HG03108 (cell line): ENCODE measurements at regions not wholly inside any gene's neighbourhood (a gene's known extent, or its start where the extent isn't known, plus 50 kb on each side); places are given as distances from the start of the nearest gene placed in this dataset.
"Not testable (repeated sequence)": the region's sequence is repeated elsewhere in the genome, so short reads cannot be mapped to it uniquely, and the experiment has no call there.

ENCODE experiments used
- ATAC-seq: cut with Tn5 transposase; IDR thresholded peaks from one replicate; pipeline ENCODE4 v1.9.1; 2021; ENCODE audit warnings: moderate library complexity; ENCODE audit not compliant: unreplicated experiment

DNA sequence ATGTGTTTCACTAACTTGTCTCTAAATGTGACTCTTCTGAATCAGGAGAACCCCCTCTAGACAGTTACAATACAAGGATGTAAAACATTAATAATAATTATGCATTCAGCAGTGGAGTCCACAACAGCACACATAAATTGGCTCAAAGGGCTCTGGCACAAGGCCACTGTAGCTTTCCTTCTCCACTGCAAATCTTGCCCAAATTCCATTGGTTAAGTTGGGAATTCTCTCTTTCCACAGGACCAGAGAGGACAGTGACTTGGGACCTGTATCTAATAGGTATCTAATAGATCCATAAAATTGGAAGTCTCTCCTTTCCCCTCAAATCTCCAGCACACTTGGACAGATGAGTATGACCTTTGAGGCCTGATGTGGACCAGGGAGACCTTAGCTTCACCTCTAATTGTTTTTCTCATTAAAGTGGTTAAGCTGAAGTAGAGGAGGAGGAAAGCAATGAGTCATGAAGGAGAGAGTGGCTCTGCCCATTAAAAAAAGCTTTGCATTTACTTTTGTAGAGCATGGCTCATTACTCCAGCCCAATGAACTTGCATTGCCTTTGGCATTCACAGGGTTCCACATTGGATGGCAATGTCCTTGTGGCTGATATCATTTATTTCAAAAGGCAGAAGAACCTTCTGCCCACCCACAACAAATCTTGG is 72.3 kb upstream of the SH3RF1 start:
- ATAC-seq: no peak

GRCh38 chr4:169342159-169342860 is 71.6 kb upstream of the SH3RF1 start:
- no peak for ATAC-seq

DNA sequence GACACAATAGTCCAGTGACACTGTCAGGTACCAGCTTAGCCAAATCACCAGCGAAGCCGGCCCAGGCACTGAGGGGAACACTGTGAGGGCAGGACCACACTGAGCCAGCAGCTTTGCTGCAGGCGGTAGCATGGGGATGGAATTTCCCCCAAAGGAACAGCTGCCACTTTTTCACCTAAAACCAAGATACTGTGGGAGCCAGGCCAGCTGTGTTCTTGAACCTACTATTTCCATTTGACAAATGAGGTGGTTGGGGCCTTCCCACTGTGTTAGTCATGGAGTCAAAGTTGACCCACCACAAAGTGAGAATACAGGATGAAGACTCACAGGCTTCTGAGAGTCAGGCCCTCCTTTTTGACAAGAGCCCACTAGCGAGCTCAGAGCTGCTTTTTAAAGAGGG is 70.7 kb upstream of the SH3RF1 start:
- peak; percentile 60 for ATAC-seq

GRCh38 chr4:169340834-169341233 is 70.1 kb upstream of the SH3RF1 start:
- ATAC-seq: no peak

GRCh38 chr4:169338241-169338640 is 67.5 kb upstream of the SH3RF1 start:
- ATAC-seq: no peak

DNA sequence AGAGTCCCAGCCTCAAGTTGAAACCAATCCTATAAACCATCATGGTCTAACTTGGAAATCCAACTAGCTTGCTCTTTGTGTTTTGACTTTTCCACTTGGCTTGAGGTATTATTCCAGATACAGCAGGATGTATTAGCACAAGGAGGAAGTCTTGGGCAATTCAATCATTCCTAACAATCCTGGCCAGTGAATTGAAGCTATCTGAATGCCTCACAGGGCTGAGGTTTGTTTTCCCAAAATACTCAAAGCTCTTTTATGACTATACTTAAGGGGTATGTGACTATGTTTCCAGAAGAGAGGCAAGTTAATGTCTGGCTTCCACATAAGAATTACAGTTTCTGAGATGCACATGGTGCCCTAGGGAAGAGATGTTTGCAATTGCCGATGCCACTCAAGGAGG is 66.8 kb upstream of the SH3RF1 start:
- no peak for ATAC-seq

DNA sequence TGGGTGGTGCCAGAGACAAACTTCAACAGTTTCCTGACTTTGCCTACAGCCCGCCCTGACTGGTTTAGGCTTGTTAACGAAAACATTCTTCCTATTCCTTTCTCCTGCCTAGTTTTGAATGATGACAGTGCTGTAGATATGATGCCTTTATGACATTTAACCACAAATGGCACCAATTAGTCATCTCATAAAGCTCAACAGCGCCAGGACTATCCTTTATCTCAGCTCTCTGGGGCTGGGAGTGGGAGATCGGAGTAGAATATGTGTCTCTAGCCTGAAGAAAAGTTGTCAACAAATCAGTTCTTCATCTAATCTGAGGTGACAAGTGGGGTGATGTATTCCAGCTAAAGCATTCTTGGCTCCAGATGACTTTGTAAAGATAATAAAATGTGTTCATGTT is 64.6 kb upstream of the SH3RF1 start:
- no peak for ATAC-seq

DNA sequence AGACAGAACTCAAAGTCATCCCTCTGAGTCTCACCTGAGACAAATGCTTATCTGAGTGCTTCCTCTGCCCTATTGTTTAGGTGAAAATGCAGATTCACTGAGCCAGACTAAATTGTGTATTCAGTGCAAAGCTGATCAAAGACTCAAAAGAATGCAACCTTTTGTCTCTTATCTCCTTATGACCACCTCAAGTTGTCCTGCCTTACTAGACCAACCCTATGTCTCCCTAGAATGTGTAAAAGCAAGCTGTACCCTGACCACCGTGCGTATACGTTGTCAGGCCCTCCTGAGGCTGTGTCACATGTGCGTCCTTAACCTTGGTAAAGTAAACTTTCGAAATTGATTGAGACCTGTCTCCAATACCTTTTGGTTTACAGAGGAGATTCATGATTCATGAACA is 63.6 kb upstream of the SH3RF1 start:
- ATAC-seq: no peak

- no peak for ATAC-seq
These were observed 62.5 kb upstream of the SH3RF1 start for GRCh38 chr4:169333265-169333664.

GRCh38 chr4:169332583-169332982 is 61.8 kb upstream of the SH3RF1 start:
- ATAC-seq: no peak

DNA sequence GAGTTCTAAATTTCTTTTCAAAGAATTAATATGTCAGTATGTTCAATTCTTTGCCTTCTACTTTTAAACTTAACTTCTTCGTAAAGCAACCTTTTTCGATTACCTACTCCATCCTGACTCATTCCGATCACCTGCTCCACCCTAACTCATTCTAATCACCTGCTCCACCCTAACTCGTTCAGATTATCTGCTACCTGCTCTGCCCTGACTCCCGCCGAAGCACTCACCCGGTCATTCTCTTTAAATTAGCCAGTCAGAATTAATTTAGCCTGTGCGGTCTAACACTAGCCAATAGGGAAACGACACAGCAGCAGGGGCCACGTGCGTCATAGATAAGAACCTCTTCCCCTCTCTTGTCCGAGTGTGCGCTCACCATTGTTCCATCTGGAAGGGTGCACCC is 60.1 kb upstream of the SH3RF1 start:
- no peak for ATAC-seq

DNA sequence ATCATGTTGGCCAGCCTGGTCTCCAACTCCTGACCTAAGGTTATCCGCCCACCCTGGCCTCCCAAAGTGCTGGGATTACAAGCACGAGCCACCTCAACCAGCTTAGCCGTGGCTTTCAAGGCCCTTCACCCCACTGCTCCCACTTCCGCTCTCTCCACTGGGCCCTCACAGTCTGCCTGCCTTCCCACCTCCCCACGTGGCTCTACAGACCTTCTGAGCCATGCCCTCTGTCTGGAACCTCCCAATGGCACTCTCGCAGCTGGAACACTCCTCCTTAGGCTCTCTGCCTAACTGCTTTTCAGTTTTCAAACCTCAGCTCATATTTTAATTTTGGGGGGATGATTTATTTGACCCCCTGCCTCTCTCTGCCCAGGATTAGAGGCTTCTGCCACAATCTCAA is 59.3 kb upstream of the SH3RF1 start:
- ATAC-seq: no peak

GRCh38 chr4:169327951-169328350 is 57.2 kb upstream of the SH3RF1 start:
- no peak for ATAC-seq

GRCh38 chr4:169323925-169324324 is 53.2 kb upstream of the SH3RF1 start:
- not testable (repeated sequence) for ATAC-seq

DNA sequence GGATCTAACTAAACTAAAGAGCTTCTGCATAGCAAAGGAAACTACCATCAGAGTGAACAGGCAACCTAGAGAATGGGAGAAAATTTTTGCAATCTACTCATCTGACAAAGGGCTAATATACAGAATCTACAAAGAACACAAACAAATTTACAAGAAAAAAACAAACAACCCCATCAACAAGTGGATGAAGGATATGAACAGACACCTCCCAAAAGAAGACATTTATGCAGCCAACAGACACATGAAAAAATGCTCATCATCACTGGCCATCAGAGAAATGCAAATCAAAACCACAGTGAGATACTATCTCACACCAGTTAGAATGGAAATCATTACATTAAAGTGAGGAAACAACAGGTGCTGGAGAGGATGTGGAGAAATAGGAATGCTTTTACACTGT is 52.1 kb upstream of the SH3RF1 start:
- not testable (repeated sequence) for ATAC-seq
